ENCODE measurements at regions not wholly inside any gene's neighbourhood (a gene's known extent, or its start where the extent isn't known, plus 50 kb on each side); places are given as distances from the start of the nearest gene placed in this dataset.

DNA sequence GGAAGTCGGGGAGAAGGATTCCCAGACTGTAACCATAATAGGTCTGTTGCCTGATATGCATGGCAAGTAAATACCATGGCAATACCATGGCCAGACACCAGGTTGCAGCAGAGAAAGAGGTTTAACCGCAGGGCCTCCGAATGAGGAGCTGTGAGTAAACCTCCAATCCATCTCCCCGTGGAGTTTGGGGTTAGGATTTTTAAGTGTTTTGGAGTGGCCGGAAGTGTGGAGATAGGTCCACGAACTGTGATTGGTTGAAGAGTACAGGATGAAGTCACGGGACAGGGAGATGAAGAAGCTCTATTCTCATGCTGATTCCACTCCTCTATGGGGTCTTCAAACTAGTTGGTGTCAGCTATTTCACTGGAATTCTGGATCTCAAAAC, 127.9 kb downstream of the ST8SIA2 start:
- DNase-seq (ENCODE audit: low spot score): peak; percentile 78
- Mint-ChIP-seq H3K9me3 (ENCODE audit: unreplicated experiment) (no peaks in the 10 kb centered on the region), H3K4me3 (ENCODE audit: unreplicated experiment) (no peak overlapping the region), H3K36me3 (ENCODE audit: low read depth, unreplicated experiment) (no peaks in the 10 kb centered on the region), H3K27me3 (ENCODE audit: unreplicated experiment) (peaks cover 5% of the 10 kb centered on the region), H3K4me1 (ENCODE audit: unreplicated experiment) (peaks cover 12% of the 10 kb centered on the region), H3K27ac (ENCODE audit: unreplicated experiment) (no peak overlapping the region)
- TF ChIP-seq, protein P1, sequence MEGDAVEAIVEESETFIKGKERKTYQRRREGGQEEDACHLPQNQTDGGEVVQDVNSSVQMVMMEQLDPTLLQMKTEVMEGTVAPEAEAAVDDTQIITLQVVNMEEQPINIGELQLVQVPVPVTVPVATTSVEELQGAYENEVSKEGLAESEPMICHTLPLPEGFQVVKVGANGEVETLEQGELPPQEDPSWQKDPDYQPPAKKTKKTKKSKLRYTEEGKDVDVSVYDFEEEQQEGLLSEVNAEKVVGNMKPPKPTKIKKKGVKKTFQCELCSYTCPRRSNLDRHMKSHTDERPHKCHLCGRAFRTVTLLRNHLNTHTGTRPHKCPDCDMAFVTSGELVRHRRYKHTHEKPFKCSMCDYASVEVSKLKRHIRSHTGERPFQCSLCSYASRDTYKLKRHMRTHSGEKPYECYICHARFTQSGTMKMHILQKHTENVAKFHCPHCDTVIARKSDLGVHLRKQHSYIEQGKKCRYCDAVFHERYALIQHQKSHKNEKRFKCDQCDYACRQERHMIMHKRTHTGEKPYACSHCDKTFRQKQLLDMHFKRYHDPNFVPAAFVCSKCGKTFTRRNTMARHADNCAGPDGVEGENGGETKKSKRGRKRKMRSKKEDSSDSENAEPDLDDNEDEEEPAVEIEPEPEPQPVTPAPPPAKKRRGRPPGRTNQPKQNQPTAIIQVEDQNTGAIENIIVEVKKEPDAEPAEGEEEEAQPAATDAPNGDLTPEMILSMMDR (IDR thresholded peaks at IDR 0.05; ENCODE audit: unreplicated experiment): peak; percentile 74

DNA sequence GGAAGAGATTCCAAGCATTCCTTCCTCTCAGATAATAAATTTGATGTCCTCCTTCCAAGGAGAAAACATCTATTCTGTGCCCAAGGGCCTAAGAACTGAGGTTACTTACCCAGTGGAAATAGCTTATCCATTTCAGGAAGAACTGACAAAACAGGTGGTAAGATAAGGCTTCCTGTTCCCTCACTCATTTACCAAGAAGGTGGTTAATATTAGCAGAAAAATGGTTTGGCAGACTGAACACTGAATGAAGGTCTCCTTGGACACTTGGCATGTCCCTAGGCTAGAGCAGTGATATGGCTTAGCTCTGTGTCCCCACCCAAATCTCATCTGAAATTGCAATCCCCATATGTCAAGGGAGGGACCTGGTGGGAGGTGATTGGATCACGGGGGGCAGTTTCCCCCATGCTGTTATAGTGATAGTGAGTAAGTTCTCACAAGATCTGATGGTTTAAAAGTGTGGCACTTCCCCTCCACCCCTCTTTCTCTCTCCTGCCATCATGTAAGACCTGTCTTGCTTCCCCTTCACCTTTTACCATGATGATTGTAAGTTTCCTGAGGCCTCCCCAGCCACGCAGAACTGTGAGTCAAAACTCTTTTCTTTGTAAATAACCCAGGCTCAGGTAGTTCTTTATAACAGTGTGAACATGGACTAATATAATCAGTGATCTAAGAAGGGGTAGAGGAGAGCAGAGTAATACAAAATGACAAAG, 127.4 kb downstream of the ST8SIA2 start:
- peaks cover 12% of the 10 kb centered on the region for H3K4me1 Mint-ChIP-seq (ENCODE audit: unreplicated experiment)
- H3K27ac Mint-ChIP-seq (ENCODE audit: unreplicated experiment): peak overlapping the region; percentile 45
- no peaks in the 10 kb centered on the region for H3K36me3 Mint-ChIP-seq (ENCODE audit: low read depth, unreplicated experiment)

DNA sequence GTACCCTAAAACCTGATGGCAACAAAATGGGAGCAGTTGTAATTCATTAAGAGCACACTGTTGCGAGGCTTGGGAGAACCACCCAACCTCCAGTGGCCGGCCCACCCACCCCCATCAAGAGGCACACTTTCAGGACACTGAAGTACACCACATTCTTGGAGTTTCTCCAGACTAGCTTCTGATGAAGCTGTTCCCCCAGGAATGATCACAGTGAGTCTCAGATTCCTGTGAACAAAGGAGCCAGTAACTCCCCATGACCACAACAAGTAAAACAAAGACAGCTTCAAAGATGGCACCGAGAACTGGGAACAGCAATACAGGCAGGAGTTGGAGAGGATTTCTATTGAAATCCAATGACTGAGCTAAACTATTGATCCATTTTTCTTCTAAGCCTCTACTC, 126.0 kb downstream of the ST8SIA2 start:
- TF ChIP-seq, protein P1 (IDR thresholded peaks at IDR 0.05; ENCODE audit: unreplicated experiment): no peak
- Mint-ChIP-seq H3K36me3 (ENCODE audit: low read depth, unreplicated experiment) (no peaks in the 10 kb centered on the region), H3K27ac (ENCODE audit: unreplicated experiment) (no peak overlapping the region), H3K27me3 (ENCODE audit: unreplicated experiment) (peaks cover 5% of the 10 kb centered on the region), H3K9me3 (ENCODE audit: unreplicated experiment) (no peaks in the 10 kb centered on the region), H3K4me1 (ENCODE audit: unreplicated experiment) (peaks cover 21% of the 10 kb centered on the region), H3K4me3 (ENCODE audit: unreplicated experiment) (no peak overlapping the region)
- DNase-seq (ENCODE audit: low spot score): no peak

More for the DNA sequence above, 127.4 kb downstream of the ST8SIA2 start:
- H3K4me3 Mint-ChIP-seq (ENCODE audit: unreplicated experiment): no peak overlapping the region
- DNase-seq (ENCODE audit: low spot score): no peak
- H3K9me3 Mint-ChIP-seq (ENCODE audit: unreplicated experiment): no peaks in the 10 kb centered on the region
- TF ChIP-seq, protein P1 (IDR thresholded peaks at IDR 0.05; ENCODE audit: unreplicated experiment): no peak
- H3K27me3 Mint-ChIP-seq (ENCODE audit: unreplicated experiment): peaks cover 5% of the 10 kb centered on the region

All from endothelial cell (in vitro differentiated cells).